ENCODE measurements at regions not wholly inside any gene's neighbourhood (a gene's known extent, or its start where the extent isn't known, plus 50 kb on each side); places are given as distances from the start of the nearest gene placed in this dataset.
A peak's percentile ranks its signal among the peaks of the same experiment; 100 is the strongest.

DNA sequence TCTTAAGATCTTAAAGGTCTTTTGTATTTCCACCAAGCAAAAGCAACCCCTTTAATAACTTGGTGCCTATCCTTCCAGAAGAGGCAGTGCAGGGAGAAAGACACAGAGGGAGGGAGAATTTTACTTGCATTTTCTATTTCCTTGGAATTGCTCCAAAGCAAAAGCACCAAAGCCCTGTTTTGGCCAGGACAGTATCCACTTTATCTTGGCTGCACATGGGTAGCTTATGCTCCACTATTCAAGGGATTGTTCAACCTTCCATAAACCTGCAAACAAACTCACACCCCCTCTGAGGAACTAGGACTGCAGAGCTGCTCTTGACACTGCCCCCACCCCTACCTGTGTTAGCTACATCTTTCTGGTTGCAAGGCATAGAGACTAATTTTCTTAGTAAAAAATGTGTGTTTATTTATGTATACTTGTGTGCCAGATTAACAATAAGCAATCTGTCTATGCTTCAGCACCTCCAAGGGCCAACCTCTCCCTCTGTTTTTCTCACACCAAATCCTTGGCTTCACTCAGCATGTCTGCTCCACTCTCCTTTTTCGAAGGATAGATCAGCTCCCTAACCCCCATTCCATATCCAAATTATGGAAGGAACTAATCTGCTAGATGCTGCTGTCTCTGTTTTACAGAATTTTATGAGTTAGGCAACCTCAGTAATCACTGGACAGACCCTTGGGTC, 68.1 kb upstream of the KLF12 start:
- DNase-seq (ENCODE audit: low read depth) = no peak

DNA sequence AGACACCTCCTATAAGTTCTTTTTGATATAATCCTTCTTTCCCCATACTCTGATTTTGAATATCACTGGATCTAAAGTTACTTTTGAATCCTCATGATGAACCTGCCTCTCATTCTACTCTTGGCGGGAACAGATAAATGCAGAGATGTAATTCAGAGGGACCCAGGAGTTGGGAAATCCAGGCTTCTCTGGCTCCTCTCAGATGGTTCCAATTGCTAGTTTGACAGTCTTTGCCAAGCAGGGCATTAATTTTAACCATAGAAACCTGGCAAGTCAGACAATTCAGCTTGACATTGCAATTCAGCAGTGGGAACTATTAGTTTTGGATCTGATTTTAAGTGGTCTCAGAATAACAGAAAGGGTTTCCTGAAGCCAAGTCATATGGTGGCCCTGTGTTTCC, 67.3 kb upstream of the KLF12 start:
- DNase-seq (ENCODE audit: low read depth) = no peak

DNA sequence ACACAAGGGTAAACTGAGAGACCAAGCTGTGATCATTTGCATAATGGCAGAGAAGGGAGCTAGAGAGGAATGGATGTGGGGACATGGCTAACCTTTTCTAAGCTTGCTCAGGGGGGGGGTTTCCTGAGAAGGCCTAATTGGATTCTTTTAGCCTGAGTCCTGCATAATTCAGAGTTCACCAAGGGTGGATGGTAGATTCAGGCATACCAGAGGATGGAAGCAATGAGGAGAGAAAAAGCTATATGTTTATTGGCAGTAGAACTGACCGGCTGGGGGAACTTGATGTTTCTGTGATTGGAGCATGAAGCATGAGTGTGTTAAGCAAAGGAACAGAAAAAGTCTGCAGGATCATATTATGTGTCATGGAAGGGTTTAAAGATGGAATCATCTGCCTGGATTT, 65.9 kb upstream of the KLF12 start:
- peak; percentile 33 for DNase-seq (ENCODE audit: low read depth)

DNA sequence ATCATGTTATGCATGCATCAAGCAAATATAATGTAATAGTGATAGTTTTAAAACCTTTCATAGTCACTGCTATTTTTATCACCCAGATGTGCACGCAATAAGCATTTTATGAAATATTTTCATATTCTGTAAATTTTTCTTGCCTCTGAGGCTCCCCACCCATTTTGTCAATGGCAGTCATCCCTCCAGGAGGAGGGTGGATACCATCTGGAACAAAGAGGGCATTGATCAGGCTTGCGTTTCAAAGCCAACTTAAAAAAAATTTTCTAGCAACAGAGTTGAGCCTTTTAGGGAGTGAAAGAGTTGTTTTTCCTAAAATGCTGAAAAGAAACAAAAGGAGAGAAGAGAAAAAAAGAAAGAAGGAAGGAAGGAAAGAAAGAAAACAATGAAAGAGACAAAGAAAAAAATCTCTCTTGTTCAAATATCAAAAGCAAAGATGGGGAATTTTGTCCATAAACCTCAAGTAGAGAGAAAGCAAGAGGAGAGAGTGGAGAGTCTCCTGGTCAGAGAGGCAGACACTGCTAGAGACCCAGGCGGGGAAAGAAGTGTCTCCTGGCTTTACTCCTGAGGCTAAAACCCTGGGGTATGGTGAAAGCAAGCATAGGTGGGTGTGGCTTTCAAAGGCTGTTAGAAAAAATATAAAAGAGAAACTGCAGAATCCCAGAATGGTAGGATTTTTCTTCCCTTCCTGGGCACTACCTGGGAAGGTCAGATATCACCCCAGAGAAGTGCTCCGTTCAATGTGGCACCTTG, 63.6 kb upstream of the KLF12 start:
- no peak for DNase-seq (ENCODE audit: low read depth)

DNA sequence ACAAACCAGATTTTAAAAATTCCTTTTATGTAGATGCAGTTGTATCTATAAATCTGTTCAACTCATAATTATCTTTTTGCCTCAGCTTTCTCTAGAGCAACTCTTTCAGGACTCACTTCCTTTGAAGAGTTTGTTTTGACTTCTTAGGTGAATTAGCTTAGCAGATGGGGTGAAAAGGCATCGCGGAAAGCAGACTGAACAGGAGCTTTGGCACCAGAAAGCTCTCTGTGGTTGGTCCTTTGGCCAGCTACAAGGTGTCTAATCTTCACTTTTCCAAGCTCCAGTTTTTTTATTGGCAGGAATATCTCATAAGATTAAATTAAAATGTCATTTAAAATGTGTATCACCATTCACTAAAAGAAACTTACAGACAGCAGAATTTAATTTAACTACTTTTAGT, 60.6 kb upstream of the KLF12 start:
- no peak for DNase-seq (ENCODE audit: low read depth)

DNA sequence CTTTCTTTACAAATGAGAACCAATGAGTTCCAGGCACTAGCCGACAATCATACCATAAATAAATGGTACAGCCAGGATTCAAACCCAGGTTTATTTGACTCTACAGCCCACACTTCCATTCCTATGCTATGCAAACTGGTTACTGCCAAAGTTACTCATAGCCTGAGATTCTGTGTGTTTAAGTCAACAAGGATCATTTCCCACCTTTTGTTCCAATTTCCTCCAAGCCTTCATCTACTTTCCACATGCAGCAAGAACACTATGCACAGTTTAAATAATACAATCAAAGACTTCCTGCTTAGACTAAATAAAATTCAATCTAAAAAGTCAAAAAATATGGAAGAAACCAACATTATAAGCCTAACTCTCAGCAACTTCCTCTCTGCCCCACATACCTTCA, 59.2 kb upstream of the KLF12 start:
- no peak for DNase-seq (ENCODE audit: low read depth)

DNA sequence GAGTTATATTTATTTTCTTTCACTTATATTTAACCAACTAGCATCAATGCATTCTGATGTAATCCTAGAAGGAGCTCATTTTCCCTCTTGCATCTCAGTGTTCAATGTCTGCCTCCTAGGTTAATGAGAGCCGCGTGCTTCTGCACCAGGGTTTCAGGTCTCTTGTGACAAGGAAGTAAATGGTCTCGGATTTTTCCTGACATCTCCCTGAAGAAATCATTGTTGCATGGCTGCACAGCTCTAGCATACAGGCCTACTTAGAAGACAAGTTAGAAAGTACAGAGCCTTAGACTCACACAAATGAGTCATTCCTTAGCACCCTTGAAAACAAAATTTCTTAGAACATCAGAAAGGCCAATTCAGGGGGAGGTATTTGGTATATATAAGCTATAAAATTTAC, 57.2 kb upstream of the KLF12 start:
- DNase-seq (ENCODE audit: low read depth) = peak; percentile 78

DNA sequence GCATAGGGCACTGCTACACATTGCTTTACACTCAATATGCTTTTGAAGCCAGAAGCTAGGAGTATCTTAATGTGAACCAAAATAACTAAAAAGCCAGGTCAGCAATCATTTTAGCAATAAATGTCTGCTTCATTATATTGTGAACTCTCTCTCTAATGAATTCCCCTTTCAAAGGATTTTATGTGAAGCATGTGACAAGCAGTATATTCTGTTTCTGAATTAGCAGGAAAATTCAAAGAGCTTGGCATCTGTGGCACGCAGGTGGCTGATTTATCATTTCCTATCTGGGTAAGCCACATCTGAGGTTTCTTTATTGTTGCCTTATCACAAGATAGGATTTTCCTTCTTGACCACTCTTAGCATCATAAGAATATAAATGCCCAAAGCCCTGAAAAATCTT, 56.8 kb upstream of the KLF12 start:
- peak; percentile 77 for DNase-seq (ENCODE audit: low read depth)

DNA sequence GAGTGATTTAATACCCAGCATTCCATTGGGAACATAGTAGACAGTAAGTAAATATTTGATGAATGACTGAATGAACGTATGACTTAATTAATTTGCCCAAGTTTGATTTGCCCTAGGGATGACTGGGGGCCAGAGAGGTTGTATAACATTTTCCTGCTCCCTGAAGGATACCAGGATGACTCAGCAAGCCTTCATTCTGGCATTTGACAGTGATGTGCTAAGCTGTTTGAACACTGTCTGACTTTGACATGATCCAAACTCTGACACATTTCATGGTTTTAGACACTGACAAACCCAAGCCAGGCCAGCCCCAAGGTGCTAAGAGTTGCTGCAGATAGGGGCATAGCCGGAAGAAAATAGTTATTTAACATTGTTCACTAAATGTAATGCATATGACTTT, 53.4 kb upstream of the KLF12 start:
- peak; percentile 84 for DNase-seq (ENCODE audit: low read depth)

DNA sequence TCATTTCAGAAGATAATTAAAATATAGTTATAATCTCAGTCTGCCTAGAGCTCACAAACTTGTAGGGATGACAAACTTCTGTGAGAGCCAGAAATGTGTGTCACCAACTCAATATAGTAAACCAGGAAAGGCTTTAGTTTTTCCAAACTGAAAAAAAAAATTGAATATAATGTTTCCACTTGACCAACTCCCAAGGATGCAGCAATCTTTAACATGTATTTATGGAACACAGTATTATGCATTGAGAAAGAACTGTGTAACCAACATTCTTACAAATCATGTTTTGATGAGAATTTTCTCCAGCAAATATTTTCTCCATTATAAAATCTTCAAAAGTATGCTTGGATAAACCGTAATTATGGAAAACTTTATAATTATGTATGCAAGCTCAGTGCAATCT, 50.1 kb upstream of the KLF12 start:
- no peak for DNase-seq (ENCODE audit: low read depth)
